ENCODE measurements at regions not wholly inside any gene's neighbourhood (a gene's known extent, or its start where the extent isn't known, plus 50 kb on each side); places are given as distances from the start of the nearest gene placed in this dataset.

DNA sequence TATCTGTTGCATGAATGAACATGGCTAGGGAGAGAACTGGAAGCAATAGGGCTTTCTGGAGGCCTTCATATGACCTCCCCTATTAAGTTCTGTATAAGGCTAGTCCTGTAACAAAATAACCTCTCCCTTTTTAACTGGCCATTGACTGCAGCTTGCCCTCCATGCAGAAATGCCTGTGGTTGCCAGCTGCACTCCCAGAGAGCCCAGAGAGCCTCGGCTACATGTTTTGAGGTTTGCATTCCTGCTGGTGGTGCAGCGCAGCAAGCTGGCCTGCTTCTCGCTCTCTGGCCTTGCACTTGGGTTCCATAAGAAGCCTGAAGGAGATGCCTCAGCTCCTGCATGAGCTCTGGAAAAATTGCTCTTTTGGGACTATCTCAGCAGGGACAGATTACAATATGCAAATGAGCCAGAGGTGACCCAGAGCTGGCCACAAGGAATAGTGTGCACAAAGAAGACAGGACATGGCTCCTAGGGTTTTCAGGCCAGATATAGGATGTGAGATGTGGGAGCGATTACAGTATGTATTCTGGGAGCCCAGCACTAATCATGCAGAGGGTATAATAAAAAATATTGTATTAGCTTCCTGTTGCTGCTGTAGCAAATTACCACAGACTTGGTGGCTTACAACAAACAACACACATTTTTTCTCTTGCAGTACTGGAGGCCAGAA lies 186.7 kb downstream of the INSIG2 start:
- Histone ChIP-seq H3K9ac (ENCODE audit: low read length) (no peak overlapping the region), H3K27ac (ENCODE audit: low read length) (no peak overlapping the region), H3K9me2 (replicated peaks; ENCODE audit: insufficient read depth, low read length) (no peaks in the 10 kb centered on the region), H3K79me2 (ENCODE audit: low read length) (no peaks in the 10 kb centered on the region), H3K4me1 (ENCODE audit: low read length) (no peaks in the 10 kb centered on the region), H4K20me1 (ENCODE audit: insufficient read depth, low read depth, low read length) (no peaks in the 10 kb centered on the region), H3K4me3 (ENCODE audit: low read length) (no peak overlapping the region), H3K4me2 (ENCODE audit: low read depth, low read length, poor library complexity, severe bottlenecking) (no peak overlapping the region), H2AFZ (ENCODE audit: low read length) (no peak overlapping the region), H3K9me3 (ENCODE audit: low read length) (no peaks in the 10 kb centered on the region), H3K27me3 (ENCODE audit: low read length) (no peaks in the 10 kb centered on the region), H3K36me3 (ENCODE audit: insufficient read depth, low read length) (no peaks in the 10 kb centered on the region)
- no peak for DNase-seq

DNA sequence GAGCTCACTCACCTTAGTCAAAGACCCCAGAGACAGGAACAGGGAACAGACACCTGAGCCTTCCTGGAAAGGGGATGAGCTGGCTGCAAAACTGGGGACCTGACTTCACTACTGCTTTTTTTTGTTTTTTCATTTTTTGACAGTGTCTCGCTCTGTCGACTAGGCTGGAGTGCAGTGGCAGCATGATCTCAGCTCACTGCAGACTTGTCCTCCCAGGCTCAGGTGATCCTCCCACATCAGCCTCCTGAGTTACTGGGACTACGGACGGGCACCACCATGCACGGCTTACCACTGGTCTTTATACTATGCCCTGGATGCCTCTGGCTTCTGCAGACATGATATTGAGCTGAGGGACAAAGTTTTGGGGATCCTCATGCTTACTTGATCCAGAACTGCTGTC lies 184.1 kb downstream of the INSIG2 start:
- H3K4me3 ChIP-seq (ENCODE audit: low read length) = no peak overlapping the region

GRCh38 chr2:118269408-118270051 lies 181.3 kb downstream of the INSIG2 start:
- Histone ChIP-seq H3K4me3 (ENCODE audit: low read length) (no peak overlapping the region), H3K9ac (ENCODE audit: low read length) (no peak overlapping the region), H3K79me2 (ENCODE audit: low read length) (no peaks in the 10 kb centered on the region), H3K9me3 (ENCODE audit: low read length) (no peaks in the 10 kb centered on the region), H4K20me1 (ENCODE audit: insufficient read depth, low read depth, low read length) (no peaks in the 10 kb centered on the region), H2AFZ (ENCODE audit: low read length) (no peak overlapping the region), H3K27ac (ENCODE audit: low read length) (no peak overlapping the region), H3K4me1 (ENCODE audit: low read length) (no peaks in the 10 kb centered on the region), H3K4me2 (ENCODE audit: low read depth, low read length, poor library complexity, severe bottlenecking) (no peak overlapping the region), H3K9me2 (replicated peaks; ENCODE audit: insufficient read depth, low read length) (no peaks in the 10 kb centered on the region), H3K27me3 (ENCODE audit: low read length) (no peaks in the 10 kb centered on the region), H3K36me3 (ENCODE audit: insufficient read depth, low read length) (no peaks in the 10 kb centered on the region)
- peak; percentile 51 for DNase-seq

More for the DNA sequence above, 184.1 kb downstream of the INSIG2 start:
- Histone ChIP-seq H3K4me1 (ENCODE audit: low read length) (no peaks in the 10 kb centered on the region), H3K4me2 (ENCODE audit: low read depth, low read length, poor library complexity, severe bottlenecking) (no peak overlapping the region), H3K27me3 (ENCODE audit: low read length) (no peaks in the 10 kb centered on the region), H3K9me2 (replicated peaks; ENCODE audit: insufficient read depth, low read length) (no peaks in the 10 kb centered on the region), H2AFZ (ENCODE audit: low read length) (no peak overlapping the region), H3K27ac (ENCODE audit: low read length) (no peak overlapping the region), H3K9ac (ENCODE audit: low read length) (no peak overlapping the region), H4K20me1 (ENCODE audit: insufficient read depth, low read depth, low read length) (no peaks in the 10 kb centered on the region), H3K9me3 (ENCODE audit: low read length) (no peaks in the 10 kb centered on the region), H3K79me2 (ENCODE audit: low read length) (no peaks in the 10 kb centered on the region), H3K36me3 (ENCODE audit: insufficient read depth, low read length) (no peaks in the 10 kb centered on the region)
- DNase-seq = no peak

- H3K36me3 ChIP-seq (ENCODE audit: insufficient read depth, low read length) = no peaks in the 10 kb centered on the region
- no peaks in the 10 kb centered on the region for H3K9me3 ChIP-seq (ENCODE audit: low read length)
- H2AFZ ChIP-seq (ENCODE audit: low read length) = no peak overlapping the region
- H4K20me1 ChIP-seq (ENCODE audit: insufficient read depth, low read depth, low read length) = no peaks in the 10 kb centered on the region
- no peaks in the 10 kb centered on the region for H3K79me2 ChIP-seq (ENCODE audit: low read length)
- no peak overlapping the region for H3K4me3 ChIP-seq (ENCODE audit: low read length)
- H3K27me3 ChIP-seq (ENCODE audit: low read length) = no peaks in the 10 kb centered on the region
- no peak overlapping the region for H3K27ac ChIP-seq (ENCODE audit: low read length)
- DNase-seq = no peak
- H3K9ac ChIP-seq (ENCODE audit: low read length) = no peak overlapping the region
- H3K4me1 ChIP-seq (ENCODE audit: low read length) = no peaks in the 10 kb centered on the region
- H3K4me2 ChIP-seq (ENCODE audit: low read depth, low read length, poor library complexity, severe bottlenecking) = no peak overlapping the region
- no peaks in the 10 kb centered on the region for H3K9me2 ChIP-seq (replicated peaks; ENCODE audit: insufficient read depth, low read length)
Measured at GRCh38 chr2:118268268-118268667, 180.0 kb downstream of the INSIG2 start.

DNA sequence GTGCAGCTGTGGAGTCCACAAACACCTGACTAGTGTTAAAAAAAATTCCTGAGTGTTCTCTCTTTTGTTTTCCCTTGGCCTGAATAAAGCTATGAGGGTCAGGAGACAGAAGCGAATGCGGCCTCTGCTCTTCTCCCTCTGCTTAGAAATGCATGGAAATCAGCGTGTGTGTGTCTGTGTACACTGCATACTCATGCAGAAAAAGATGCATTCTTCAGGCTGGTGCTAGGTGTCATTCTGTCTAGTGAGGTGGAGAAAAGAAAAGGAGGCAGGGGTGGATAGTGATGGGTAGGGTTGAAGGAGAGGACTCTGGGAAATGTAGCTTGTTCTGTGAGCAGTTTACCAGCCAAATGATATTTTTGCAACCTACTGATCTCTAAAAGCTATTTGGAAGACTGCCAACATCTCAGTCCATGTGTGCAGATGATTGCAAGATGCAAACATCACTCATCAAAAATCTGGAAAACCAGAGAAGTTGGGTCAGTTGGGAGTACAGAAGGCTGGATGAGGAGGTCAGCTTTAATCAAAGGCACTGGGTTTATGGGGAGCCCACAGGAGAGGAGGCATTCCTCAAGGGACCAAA lies 177.7 kb downstream of the INSIG2 start:
- no peaks in the 10 kb centered on the region for H4K20me1 ChIP-seq (ENCODE audit: insufficient read depth, low read depth, low read length)
- H2AFZ ChIP-seq (ENCODE audit: low read length) = no peak overlapping the region
- H3K27me3 ChIP-seq (ENCODE audit: low read length) = no peaks in the 10 kb centered on the region
- no peaks in the 10 kb centered on the region for H3K9me3 ChIP-seq (ENCODE audit: low read length)
- DNase-seq = no peak
- no peak overlapping the region for H3K4me3 ChIP-seq (ENCODE audit: low read length)
- no peak overlapping the region for H3K4me2 ChIP-seq (ENCODE audit: low read depth, low read length, poor library complexity, severe bottlenecking)
- no peaks in the 10 kb centered on the region for H3K79me2 ChIP-seq (ENCODE audit: low read length)
- no peak overlapping the region for H3K9ac ChIP-seq (ENCODE audit: low read length)
- no peaks in the 10 kb centered on the region for H3K36me3 ChIP-seq (ENCODE audit: insufficient read depth, low read length)
- no peaks in the 10 kb centered on the region for H3K9me2 ChIP-seq (replicated peaks; ENCODE audit: insufficient read depth, low read length)
- H3K4me1 ChIP-seq (ENCODE audit: low read length) = no peaks in the 10 kb centered on the region
- no peak overlapping the region for H3K27ac ChIP-seq (ENCODE audit: low read length)

DNA sequence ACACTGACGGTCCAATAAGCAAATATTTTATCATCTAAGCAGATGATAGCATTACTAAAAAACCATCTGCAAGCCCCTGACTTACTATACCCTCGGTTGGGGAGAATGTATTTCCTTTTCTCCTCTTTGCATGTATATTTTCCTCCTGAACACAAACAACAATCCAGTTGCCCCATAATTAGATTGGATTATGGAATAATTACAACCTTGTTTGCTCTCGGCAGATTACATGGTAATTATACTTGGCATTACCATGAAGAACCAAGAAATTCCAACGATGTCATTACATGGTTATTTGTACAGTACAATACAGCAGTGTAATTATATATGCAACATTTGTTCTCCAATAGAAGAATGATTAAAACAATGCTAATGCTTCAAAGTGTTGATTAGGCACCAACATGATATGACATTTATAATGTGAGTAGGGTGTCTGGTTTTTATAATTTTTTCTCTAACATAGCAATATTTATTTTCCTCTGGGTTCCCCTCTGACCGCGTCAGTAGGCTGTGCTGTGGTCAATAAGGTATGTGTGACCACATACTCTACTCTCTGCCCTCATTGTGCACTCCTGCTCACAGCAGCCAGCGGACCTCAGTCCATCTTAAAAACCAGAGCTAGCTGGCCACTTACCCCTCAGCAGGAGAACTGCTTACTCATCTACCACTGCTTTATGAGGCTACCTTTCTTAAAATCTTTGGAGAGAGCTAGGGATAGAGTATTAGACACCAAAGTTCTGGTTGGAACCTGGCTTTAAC lies 176.1 kb downstream of the INSIG2 start:
- H3K79me2 ChIP-seq (ENCODE audit: low read length) = no peaks in the 10 kb centered on the region
- H3K9me3 ChIP-seq (ENCODE audit: low read length) = no peaks in the 10 kb centered on the region
- H4K20me1 ChIP-seq (ENCODE audit: insufficient read depth, low read depth, low read length) = no peaks in the 10 kb centered on the region
- H3K9me2 ChIP-seq (replicated peaks; ENCODE audit: insufficient read depth, low read length) = no peaks in the 10 kb centered on the region
- no peak overlapping the region for H3K4me3 ChIP-seq (ENCODE audit: low read length)
- no peaks in the 10 kb centered on the region for H3K36me3 ChIP-seq (ENCODE audit: insufficient read depth, low read length)
- H3K27ac ChIP-seq (ENCODE audit: low read length) = no peak overlapping the region
- H3K4me2 ChIP-seq (ENCODE audit: low read depth, low read length, poor library complexity, severe bottlenecking) = no peak overlapping the region
- H3K27me3 ChIP-seq (ENCODE audit: low read length) = no peaks in the 10 kb centered on the region
- DNase-seq = no peak
- H3K9ac ChIP-seq (ENCODE audit: low read length) = no peak overlapping the region
- H2AFZ ChIP-seq (ENCODE audit: low read length) = no peak overlapping the region
- H3K4me1 ChIP-seq (ENCODE audit: low read length) = no peaks in the 10 kb centered on the region

DNA sequence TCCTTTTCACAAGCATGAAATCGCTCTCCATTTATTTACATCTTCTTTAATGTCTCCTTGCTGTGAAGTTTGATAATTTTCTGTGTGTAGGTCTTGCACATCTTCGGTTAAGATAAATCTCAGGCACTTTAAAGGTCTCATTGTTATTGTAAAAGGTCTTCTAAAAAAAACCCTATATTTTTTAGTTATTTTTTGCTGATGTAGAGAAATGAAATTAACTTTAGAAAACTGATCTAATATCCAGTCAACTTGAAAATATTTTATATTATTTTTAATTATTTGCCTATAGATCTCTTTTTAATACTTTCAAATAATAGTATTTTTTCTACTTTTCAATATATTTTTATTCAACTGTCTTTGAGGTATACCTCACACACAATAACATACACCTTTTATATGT lies 169.4 kb downstream of the INSIG2 start:
- no peaks in the 10 kb centered on the region for H3K9me2 ChIP-seq (replicated peaks; ENCODE audit: insufficient read depth, low read length)
- H3K4me3 ChIP-seq (ENCODE audit: low read length) = no peak overlapping the region
- no peaks in the 10 kb centered on the region for H3K4me1 ChIP-seq (ENCODE audit: low read length)
- no peak overlapping the region for H3K27ac ChIP-seq (ENCODE audit: low read length)
- H4K20me1 ChIP-seq (ENCODE audit: insufficient read depth, low read depth, low read length) = no peaks in the 10 kb centered on the region
- H3K79me2 ChIP-seq (ENCODE audit: low read length) = no peaks in the 10 kb centered on the region
- no peak for DNase-seq
- H3K4me2 ChIP-seq (ENCODE audit: low read depth, low read length, poor library complexity, severe bottlenecking) = no peak overlapping the region
- no peaks in the 10 kb centered on the region for H3K9me3 ChIP-seq (ENCODE audit: low read length)
- no peaks in the 10 kb centered on the region for H3K27me3 ChIP-seq (ENCODE audit: low read length)
- no peak overlapping the region for H2AFZ ChIP-seq (ENCODE audit: low read length)
- H3K9ac ChIP-seq (ENCODE audit: low read length) = no peak overlapping the region
- H3K36me3 ChIP-seq (ENCODE audit: insufficient read depth, low read length) = no peaks in the 10 kb centered on the region

GRCh38 chr2:118255771-118256372 lies 167.6 kb downstream of the INSIG2 start:
- Histone ChIP-seq H4K20me1 (ENCODE audit: insufficient read depth, low read depth, low read length) (no peaks in the 10 kb centered on the region), H3K4me3 (ENCODE audit: low read length) (no peak overlapping the region), H3K36me3 (ENCODE audit: insufficient read depth, low read length) (no peaks in the 10 kb centered on the region), H3K9me3 (ENCODE audit: low read length) (no peaks in the 10 kb centered on the region), H3K9me2 (replicated peaks; ENCODE audit: insufficient read depth, low read length) (no peaks in the 10 kb centered on the region), H3K4me1 (ENCODE audit: low read length) (no peaks in the 10 kb centered on the region), H2AFZ (ENCODE audit: low read length) (no peak overlapping the region), H3K9ac (ENCODE audit: low read length) (no peak overlapping the region), H3K27ac (ENCODE audit: low read length) (no peak overlapping the region), H3K79me2 (ENCODE audit: low read length) (no peaks in the 10 kb centered on the region), H3K27me3 (ENCODE audit: low read length) (no peaks in the 10 kb centered on the region), H3K4me2 (ENCODE audit: low read depth, low read length, poor library complexity, severe bottlenecking) (no peak overlapping the region)
- no peak for DNase-seq

All from Karpas-422 (cell line).